ENCODE measurements at regions not wholly inside any gene's neighbourhood (a gene's known extent, or its start where the extent isn't known, plus 50 kb on each side); places are given as distances from the start of the nearest gene placed in this dataset.

DNA sequence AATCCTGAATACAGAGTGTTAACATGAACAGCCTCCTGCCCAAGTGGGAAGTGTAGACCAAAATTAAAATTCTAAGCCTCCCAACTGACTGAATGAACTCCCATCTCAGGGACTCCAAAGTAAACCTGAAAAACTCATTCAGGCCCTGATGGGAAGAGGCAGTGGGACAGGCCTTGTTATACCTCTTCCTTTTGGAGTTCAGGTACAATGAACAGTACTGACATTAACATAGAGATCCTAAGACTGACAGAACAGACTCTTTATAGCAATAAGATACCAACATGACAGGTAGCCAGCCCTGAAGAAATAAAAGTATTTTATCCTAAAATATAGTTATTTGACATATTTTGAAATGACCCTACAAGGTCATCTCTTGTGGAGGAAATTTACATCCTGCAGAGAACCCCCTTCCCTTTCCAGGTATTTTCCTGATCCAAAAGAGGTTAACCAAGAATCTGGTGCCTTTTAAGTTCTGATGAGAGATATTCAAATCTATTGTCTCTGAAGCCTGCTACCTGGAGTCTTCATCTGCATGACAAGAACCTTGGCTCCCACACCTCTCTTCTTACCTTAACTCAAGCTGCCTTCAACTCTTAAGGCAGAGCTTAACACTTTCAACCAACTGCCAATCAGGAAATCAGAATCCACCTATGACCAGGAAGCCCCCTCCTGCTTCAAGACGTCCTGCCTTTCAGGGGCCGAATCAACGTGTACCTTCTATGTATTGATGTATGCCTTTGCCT is 103.3 kb upstream of the PFKP start:
- TF ChIP-seq CTCF (IDR thresholded peaks at IDR 0.05): no peak
- no peak for TF ChIP-seq POLR2A (IDR thresholded peaks at IDR 0.05)
- no peak for TF ChIP-seq POLR2AphosphoS5 (IDR thresholded peaks at IDR 0.05)

Data from suprapubic skin (tissue), 4 donors.